HAP-1 (cell line): ENCODE measurements at regions not wholly inside any gene's neighbourhood (a gene's known extent, or its start where the extent isn't known, plus 50 kb on each side); places are given as distances from the start of the nearest gene placed in this dataset.
"Not testable (repeated sequence)": the region's sequence is repeated elsewhere in the genome, so short reads cannot be mapped to it uniquely, and the experiment has no call there.

Experiments used
- DNase-seq, 2 experiments: peaks; one replicate each; pipeline ENCODE4 v3.0.0-alpha.2; 2016 to 2020; ENCODE audit warnings: low spot score in 2 of 2
- H3K27me3 ChIP-seq: fragments of 250-450 bp; sonication (Bioruptor Pico); 2 replicates; pipeline ENCODE4 v1.5.1; 2020; ENCODE audit warnings: low read depth, mild to moderate bottlenecking, moderate library complexity
- H3K36me3 ChIP-seq: fragments of 250-450 bp; sonication (Bioruptor Pico); replicated peaks from 2 replicates; pipeline ENCODE4 v1.5.1; 2020; ENCODE audit warnings: mild to moderate bottlenecking
- H3K4me1 ChIP-seq: fragments of 250-450 bp; sonication (Bioruptor Pico); 2 replicates; pipeline ENCODE4 v1.5.1; 2020; ENCODE audit warnings: mild to moderate bottlenecking
- H3K4me3 ChIP-seq: fragments of 250-450 bp; sonication (Bioruptor Pico); 2 replicates; pipeline ENCODE4 v1.5.1; 2020; ENCODE audit warnings: mild to moderate bottlenecking, moderate library complexity
- H3K9me3 ChIP-seq: fragments of 250-450 bp; sonication (Bioruptor Pico); 2 replicates; pipeline ENCODE4 v1.5.1; 2020; ENCODE audit warnings: mild to moderate bottlenecking, moderate library complexity
- in situ Hi-C: fragments of 300-500 bp; cut with MboI; formaldehyde crosslinking; loops from 3 replicates; pipeline ENCODE4 v1.14.3; 2020; ENCODE audit warnings: low sequenced_read_pairs, inconsistent platforms, mixed read lengths

DNA sequence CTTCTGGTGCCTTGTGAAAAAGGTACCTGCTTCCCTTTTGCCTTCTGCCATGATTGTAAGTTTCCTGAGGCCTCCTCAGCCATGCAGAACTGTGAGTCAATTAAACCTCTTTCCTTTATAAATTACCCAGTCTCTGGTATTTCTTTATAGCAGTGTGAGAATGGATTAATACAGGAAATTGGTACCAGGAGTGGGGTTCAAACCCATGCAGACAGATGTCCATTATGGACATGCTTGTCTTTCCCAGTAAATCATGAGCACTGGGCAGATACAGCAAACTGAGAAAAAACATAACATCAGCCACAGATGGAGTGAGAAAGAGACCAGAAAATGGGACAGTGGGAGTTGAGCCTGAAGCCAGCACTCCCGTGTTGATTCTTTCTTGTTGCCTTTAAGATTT lies 127.5 kb downstream of the TFCP2L1 start:
- not testable (repeated sequence) for H3K4me3 ChIP-seq, H3K27me3 ChIP-seq

DNA sequence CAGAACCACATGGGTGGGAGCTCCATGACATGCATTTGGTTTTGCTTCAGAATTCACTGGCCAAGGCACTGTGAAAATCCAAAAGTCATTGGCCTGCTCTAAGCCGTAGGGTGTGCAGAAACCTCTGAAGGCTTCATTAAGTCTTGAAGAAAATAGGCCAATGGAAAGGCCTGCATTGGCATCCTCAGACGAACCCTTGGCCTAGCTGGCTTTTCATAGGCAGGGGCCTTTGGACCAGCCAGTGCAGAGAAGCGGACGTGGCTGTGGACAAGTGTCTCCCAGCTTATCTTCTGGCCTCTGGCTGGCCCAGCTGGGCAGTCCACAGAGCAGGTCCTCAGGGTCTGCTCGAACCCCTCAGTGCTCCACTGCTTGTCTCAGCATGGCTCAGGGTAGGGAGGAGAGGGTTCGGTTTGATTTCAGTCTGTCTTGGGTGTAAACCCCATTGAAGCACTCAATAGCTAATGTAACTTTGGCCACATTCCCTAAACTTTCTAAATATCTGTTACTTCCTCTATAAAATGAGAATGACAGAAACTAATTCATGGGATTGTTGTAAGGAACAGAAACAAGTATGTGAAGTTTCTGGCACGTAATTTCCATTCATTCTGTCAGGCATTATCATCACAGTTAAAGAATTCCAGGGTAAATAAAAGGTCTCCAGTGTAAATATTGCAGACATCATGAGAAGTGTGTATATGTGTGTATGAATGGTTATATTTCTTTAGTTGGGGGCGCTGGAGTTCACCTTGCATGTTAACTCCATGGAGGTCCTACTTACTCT lies 125.5 kb downstream of the TFCP2L1 start:
- in situ Hi-C loops: no loop called here
- peak in 1 of 2 experiments; percentile 7 for DNase-seq
- Histone ChIP-seq H3K36me3 (no peaks in the 10 kb centered on the region), H3K4me1 (no peaks in the 10 kb centered on the region), H3K27me3 (no peaks in the 10 kb centered on the region), H3K4me3 (no peak overlapping the region), H3K9me3 (peaks cover 3% of the 10 kb centered on the region; the same call in 1 of the 2 replicates)

More for the DNA sequence above, 127.5 kb downstream of the TFCP2L1 start:
- in situ Hi-C loops, H3K9me3 ChIP-seq, DNase-seq, H3K4me1 ChIP-seq, H3K36me3 ChIP-seq: not testable (repeated sequence)

GRCh38 chr2:121160366-121160765 lies 124.6 kb downstream of the TFCP2L1 start:
- Histone ChIP-seq H3K4me3 (no peak overlapping the region), H3K27me3 (no peaks in the 10 kb centered on the region), H3K36me3 (no peaks in the 10 kb centered on the region), H3K4me1 (no peaks in the 10 kb centered on the region), H3K9me3 (peaks cover 3% of the 10 kb centered on the region; the same call in 1 of the 2 replicates)
- DNase-seq: peak in 1 of 2 experiments; percentile 48
- in situ Hi-C loops: no loop called here

DNA sequence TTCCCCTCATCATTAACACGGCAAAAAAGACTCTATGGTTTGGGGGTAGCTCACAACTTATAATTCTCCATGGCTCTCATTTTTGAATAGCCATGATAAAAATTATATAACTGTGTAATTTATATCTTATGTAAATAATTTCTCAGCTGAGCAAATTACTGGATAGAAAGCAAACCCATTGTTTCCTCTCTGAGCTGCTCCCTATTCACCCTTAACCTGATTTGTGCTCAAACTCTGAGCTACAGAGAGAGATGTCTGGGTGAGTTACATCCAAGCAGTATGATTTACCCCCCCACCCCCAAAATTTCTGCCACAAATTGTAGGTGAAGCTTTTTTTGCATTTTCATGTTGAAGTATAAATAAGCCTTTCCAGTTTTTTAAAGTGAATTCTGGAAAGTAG lies 123.7 kb downstream of the TFCP2L1 start:
- Histone ChIP-seq H3K36me3 (no peaks in the 10 kb centered on the region), H3K4me3 (no peak overlapping the region), H3K9me3 (peaks cover 3% of the 10 kb centered on the region; the same call in 1 of the 2 replicates), H3K27me3 (no peaks in the 10 kb centered on the region), H3K4me1 (no peaks in the 10 kb centered on the region)
- no peak for DNase-seq
- in situ Hi-C loops: no loop called here

DNA sequence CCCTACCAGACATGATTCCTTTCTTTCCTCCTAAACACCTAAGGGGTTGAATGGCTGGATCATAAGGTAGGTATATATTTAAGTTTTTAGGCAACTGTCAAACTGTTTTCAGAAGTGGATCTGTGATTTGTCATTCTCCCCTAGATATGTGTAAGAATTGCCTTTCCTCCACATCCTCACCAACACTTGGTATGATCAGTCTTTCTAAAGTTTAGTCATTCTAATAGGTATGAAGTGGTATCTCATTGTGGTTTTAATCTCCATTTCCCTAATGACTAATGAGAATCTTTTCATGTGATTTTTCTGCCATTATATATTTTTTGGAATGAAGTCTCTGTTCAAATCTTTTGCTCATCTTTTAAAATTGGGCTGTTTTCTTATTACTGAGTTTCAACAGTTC lies 122.1 kb downstream of the TFCP2L1 start:
- in situ Hi-C loops: no loop called here
- Histone ChIP-seq H3K4me1 (no peaks in the 10 kb centered on the region), H3K9me3 (no peaks in the 10 kb centered on the region; the same call in 1 of the 2 replicates), H3K27me3 (0 out of 2 replicates have a peak, but pooled peaks cover 3% of the 10 kb centered on the region), H3K4me3 (no peak overlapping the region), H3K36me3 (no peaks in the 10 kb centered on the region)
- DNase-seq: no peak

DNA sequence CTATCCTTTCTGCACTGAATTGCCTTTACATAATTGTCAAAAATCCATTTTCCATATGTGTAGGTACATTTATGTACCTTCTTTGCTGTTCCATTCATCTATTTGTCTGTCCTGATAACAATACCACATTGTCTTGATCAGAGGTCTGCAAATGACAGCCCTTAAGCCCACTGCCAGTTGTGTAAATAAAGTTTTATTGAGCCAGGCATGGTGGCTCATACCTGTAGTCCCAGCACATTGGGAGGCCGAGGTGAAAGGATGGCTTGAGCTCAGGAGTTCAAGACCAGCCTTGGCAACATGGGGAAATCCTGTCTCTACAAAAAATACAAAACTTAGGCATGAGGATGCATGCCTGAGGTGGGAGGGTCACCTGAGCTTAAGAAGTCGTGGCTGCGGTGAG lies 121.0 kb downstream of the TFCP2L1 start:
- no peaks in the 10 kb centered on the region for H3K4me1 ChIP-seq
- 0 out of 2 replicates have a peak, but pooled peaks cover 3% of the 10 kb centered on the region for H3K27me3 ChIP-seq
- H3K9me3 ChIP-seq: no peaks in the 10 kb centered on the region
- H3K36me3 ChIP-seq: no peaks in the 10 kb centered on the region
- in situ Hi-C loops: no loop called here
- DNase-seq: no peak
- H3K4me3 ChIP-seq: no peak overlapping the region

GRCh38 chr2:121165038-121165542 lies 119.9 kb downstream of the TFCP2L1 start:
- no peak for DNase-seq
- in situ Hi-C loops: no loop called here
- H3K4me1 ChIP-seq: no peaks in the 10 kb centered on the region
- H3K4me3 ChIP-seq: no peak overlapping the region
- H3K9me3 ChIP-seq: no peaks in the 10 kb centered on the region
- 0 out of 2 replicates have a peak, but pooled peaks cover 3% of the 10 kb centered on the region for H3K27me3 ChIP-seq
- no peaks in the 10 kb centered on the region for H3K36me3 ChIP-seq
